ENCODE measurements at regions not wholly inside any gene's neighbourhood (a gene's known extent, or its start where the extent isn't known, plus 50 kb on each side); places are given as distances from the start of the nearest gene placed in this dataset.

DNA sequence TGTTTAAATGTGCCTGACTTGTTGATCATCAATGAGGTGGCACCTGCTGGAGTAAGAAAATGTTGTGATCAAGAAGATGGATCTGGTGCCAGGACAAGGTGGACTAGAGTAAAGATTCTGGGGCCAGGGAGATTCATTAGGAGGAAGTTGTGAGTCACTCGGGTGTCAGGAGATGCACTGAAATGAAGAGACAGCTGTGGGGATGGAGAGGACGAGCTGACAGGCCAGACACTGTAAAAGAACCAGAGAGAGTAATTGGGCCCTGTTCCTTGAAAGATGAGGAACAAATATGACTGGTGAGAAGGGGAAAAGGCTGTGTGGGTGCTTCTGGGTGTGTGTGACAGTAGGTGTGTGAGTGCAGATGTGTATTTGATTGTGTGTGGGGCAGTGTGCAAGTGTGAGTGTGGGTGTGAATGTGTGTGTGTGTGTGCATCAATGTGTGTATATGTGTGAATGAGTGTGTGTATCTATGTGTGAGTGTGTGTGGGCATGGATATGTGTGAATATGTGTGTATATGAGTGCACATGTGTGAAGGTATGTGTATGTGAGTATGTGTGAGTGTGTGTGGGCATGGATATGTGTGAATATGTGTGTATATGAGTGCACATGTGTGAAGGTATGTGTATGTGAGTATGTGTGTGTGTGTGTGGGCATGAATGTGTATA, 260.5 kb downstream of the RFC3 start:
- TF ChIP-seq, protein P1, sequence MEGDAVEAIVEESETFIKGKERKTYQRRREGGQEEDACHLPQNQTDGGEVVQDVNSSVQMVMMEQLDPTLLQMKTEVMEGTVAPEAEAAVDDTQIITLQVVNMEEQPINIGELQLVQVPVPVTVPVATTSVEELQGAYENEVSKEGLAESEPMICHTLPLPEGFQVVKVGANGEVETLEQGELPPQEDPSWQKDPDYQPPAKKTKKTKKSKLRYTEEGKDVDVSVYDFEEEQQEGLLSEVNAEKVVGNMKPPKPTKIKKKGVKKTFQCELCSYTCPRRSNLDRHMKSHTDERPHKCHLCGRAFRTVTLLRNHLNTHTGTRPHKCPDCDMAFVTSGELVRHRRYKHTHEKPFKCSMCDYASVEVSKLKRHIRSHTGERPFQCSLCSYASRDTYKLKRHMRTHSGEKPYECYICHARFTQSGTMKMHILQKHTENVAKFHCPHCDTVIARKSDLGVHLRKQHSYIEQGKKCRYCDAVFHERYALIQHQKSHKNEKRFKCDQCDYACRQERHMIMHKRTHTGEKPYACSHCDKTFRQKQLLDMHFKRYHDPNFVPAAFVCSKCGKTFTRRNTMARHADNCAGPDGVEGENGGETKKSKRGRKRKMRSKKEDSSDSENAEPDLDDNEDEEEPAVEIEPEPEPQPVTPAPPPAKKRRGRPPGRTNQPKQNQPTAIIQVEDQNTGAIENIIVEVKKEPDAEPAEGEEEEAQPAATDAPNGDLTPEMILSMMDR (IDR thresholded peaks at IDR 0.05) = no peak
- TF ChIP-seq POLR2A (IDR thresholded peaks at IDR 0.05) = no peak

Data from heart left ventricle (tissue), 13 donors.